Activated naive CD8-positive, alpha-beta T cell treated with anti-CD3 and anti-CD28 coated beads, Interleukin-2, amount 10 ng/mL, durations not matched to agents 7 days and 5 days (primary cell): ENCODE measurements at regions not wholly inside any gene's neighbourhood (a gene's known extent, or its start where the extent isn't known, plus 50 kb on each side); places are given as distances from the start of the nearest gene placed in this dataset.

Source experiments
- ATAC-seq: fragments of 150-1000 bp; cut with Tn5 transposase; one replicate; pipeline ENCODE4 v1.10.0; 2021; ENCODE audit warnings: low read depth, moderate library complexity
- POLR2A ChIA-PET: fragments of 350-600 bp; sonication (Branson Sonifier 250); formaldehyde crosslinking; loops from one replicate; lab custom pipeline; 2021; ENCODE audit warnings: antibody characterized with exemption; lab: Charles Lee
- DNase-seq: peaks from one replicate; pipeline ENCODE4 v3.0.0; 2021
- H3K27ac Mint-ChIP-seq: one replicate; pipeline ENCODE4 v1.8.0; 2022; ENCODE audit warnings: mild to moderate bottlenecking, mixed read lengths
- H3K27me3 Mint-ChIP-seq: one replicate; pipeline ENCODE4 v1.8.0; 2022; ENCODE audit warnings: mild to moderate bottlenecking, moderate library complexity, mixed read lengths
- H3K36me3 Mint-ChIP-seq: one replicate; pipeline ENCODE4 v1.8.0; 2021; ENCODE audit warnings: mild to moderate bottlenecking, mixed read lengths
- H3K4me1 Mint-ChIP-seq: one replicate; pipeline ENCODE4 v1.8.0; 2021; ENCODE audit warnings: mixed read lengths
- H3K4me3 Mint-ChIP-seq: one replicate; pipeline ENCODE4 v1.8.0; 2022; ENCODE audit warnings: mild to moderate bottlenecking, moderate library complexity, mixed read lengths
- H3K9me3 Mint-ChIP-seq: one replicate; pipeline ENCODE4 v1.8.0; 2021; ENCODE audit warnings: mixed read lengths

DNA sequence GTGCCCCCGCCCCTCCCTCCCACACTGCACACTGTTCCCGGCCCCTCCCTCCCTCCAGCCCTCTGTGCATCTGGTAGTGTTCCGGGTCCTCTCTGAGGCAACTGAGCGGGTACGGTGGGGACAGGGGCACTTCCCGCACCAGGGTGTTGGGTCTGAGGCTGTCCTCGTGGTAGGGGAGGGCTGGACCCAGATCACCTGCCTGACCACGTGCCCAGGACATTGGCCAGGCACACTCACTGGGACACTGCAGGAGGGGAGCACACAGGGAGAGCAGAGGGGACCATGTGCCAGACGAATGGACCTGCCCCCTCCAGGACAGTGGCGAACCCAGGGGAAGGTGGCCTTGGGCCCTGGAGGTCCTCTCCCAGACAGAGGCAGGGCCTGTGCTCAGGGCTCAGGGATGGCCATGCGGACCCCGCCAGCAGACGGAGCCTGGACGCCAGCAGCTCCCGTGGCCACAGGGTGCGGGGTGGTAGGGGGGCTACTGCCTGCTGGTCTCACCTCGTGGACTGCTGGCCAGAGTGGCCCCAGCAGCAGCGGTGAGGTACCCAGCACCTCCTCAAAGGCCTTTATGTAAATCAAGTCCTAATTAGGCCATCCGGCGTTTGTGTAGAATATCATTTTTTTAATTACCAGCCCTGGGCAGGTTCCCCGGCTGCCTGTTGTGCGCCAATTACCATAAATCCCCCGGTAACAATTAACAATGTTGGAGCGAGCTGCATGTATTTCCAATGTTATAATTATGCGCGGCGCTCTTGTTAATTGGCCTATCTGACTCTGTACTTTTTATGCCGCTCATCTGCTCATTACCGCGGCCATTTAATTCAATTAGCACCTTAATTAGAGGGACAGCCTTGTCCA is 106.9 kb downstream of the FAM53A start:
- Mint-ChIP-seq H3K36me3 (no peaks in the 10 kb centered on the region), H3K4me3 (no peak overlapping the region), H3K9me3 (no peaks in the 10 kb centered on the region), H3K27ac (no peak overlapping the region), H3K4me1 (peaks cover 4% of the 10 kb centered on the region), H3K27me3 (peaks cover 3% of the 10 kb centered on the region)
- POLR2A ChIA-PET: no interaction called here
- ATAC-seq (no peak), DNase-seq (no peak)

DNA sequence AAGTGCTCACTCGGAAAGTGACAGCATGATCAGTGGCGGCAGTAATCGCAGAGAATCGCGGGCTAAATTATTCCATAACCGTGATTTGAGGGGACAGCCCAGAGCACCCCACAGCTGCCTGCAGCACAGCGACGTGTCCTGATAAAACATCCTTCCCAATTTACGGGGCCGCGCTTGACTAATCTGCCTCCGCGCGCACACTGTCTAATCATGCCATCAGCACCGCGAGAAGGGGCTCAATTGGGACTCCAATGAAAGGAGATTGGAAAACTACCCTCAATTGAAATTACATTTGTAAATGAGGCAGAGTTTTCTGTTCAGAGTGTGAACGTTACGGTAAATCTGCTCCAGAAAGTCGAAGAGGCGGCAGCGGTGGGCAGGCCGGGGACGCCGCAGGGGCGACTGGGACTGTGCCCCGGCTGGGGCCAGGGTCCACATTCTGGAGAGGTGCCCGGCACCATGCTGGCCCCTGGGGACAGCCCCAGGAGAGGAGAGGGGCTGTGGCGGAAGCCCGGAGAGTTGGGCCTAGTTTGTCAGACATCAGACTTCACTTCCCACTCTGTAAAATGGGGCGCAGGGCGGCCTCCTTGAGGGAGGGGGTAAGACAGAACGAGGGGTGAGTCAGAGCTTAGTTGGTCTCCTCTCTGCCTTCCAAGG is 107.7 kb downstream of the FAM53A start:
- POLR2A ChIA-PET: no interaction called here
- Mint-ChIP-seq H3K27me3 (peaks cover 3% of the 10 kb centered on the region), H3K27ac (no peak overlapping the region), H3K4me1 (peaks cover 3% of the 10 kb centered on the region), H3K36me3 (no peaks in the 10 kb centered on the region), H3K4me3 (no peak overlapping the region), H3K9me3 (no peaks in the 10 kb centered on the region)
- no peak for ATAC-seq
- DNase-seq: no peak

DNA sequence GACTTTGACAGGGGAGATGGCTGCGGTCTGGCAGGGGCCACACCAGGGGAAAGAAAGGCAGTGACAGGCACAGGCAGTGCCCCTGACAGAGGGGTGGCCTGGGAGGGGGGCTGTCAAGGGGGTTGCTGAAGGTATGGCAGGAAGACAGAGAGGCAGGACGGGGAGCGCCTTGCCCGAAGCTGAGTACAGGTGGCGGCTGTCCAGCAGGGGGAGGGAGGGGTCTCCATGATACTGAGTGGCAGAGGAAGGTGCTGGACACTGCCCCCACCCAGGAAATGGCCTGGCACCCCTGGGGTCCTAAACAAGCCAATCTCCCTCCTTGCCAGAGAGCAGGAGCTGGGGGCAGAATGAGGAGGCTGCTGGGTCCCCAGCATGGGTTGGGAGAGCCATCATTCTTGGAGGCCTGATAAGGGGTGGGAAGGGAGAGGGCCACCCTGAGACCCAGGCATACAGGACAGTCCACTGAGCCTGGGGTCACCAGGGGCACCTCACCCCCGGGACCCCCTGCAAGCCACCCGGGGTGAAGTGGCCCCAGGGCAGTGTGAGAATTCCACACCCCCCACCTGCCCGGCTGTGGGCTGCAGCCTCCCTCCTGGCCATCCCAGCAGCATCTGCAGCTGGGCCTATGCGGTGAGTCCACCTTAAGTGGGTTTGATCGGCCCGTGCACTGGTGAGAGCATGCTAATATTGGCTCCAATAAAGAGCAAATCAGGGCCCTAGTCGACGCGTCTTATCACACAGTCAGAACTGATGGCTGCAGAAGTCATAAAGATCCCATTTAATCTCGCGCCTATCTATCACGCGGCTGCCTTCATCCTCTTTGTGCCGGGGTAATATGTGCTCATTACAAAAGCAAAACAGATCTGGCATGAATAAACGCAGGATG is 108.5 kb downstream of the FAM53A start:
- H3K4me3 Mint-ChIP-seq: no peak overlapping the region
- ATAC-seq (no peak), DNase-seq (no peak)
- no peak overlapping the region for H3K27ac Mint-ChIP-seq
- peaks cover 3% of the 10 kb centered on the region for H3K27me3 Mint-ChIP-seq
- no peaks in the 10 kb centered on the region for H3K36me3 Mint-ChIP-seq
- POLR2A ChIA-PET: no interaction called here
- H3K9me3 Mint-ChIP-seq: no peaks in the 10 kb centered on the region
- H3K4me1 Mint-ChIP-seq: no peaks in the 10 kb centered on the region

DNA sequence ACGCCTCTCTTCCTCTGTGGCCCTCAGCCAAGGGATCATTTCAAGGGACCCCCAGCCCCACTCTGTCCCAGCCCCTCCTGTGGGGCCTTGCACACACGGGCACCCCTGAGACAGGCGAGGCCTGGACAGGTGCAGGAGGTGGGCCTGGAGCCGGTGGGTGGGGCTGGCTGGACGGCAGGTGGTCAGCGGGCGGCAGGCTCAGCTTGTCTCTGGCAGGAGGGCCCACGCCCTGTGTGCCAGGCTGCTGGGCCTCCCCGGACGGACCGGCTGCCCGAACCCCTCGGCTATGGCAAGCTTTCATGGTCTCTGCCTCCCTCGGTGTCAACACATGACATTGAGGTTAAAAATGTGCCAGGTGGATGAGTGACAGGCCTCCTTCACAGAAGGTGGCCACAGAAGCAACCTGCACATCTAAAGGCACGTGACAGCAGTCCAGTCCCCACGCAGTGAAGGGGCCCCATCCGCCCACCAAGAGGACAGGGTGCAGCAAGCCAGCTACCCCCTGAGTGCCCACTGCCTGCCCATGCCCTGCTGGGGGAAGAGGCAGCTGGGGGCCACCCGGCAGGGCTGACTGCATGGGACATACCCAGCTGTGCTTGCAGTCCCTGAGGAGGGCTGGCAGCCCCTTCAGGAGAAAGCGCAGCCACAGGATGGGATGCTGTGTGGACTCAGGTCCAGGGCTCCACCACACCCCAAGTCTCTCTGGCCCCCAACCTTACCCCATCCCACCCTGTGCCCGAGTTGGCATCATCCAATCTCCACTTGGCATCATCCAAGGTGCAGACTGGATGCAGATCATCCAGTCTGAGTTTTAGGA is 109.3 kb downstream of the FAM53A start:
- no peaks in the 10 kb centered on the region for H3K36me3 Mint-ChIP-seq
- H3K9me3 Mint-ChIP-seq: no peaks in the 10 kb centered on the region
- POLR2A ChIA-PET: no interaction called here
- ATAC-seq (no peak), DNase-seq (no peak)
- H3K27ac Mint-ChIP-seq: no peak overlapping the region
- H3K27me3 Mint-ChIP-seq: peaks cover 3% of the 10 kb centered on the region
- H3K4me1 Mint-ChIP-seq: no peaks in the 10 kb centered on the region
- H3K4me3 Mint-ChIP-seq: no peak overlapping the region

DNA sequence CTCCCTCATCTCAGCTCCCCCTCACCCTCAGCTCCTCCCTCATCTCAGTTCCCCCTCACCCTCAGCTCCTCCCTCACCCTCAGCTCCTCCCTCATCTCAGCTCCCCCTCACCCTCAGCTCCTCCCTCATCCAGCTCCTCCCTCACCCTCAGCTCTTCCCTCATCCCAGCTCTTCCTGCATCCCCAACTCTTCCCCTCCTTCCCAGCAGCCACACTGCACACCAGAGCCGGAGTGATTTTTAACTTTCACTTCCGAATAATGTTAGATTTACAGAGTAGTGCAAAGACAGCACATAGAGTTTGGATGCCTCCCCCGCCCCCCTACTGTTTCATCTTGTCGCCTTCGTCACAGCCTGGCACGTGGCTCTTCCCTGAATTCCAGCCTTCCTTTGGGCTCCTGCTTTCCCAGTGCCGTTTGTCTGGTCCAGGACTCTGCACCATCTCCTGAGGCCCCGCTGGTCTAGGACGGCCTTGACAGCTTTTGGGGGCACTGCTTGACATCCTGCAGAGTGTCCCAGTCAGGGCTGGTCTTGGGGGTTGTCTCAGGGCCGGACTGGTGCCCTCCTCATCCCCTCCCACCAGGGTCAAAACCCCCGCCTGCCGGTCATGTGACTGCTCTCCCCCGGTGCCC is 110.2 kb downstream of the FAM53A start:
- POLR2A ChIA-PET: no interaction called here

DNA sequence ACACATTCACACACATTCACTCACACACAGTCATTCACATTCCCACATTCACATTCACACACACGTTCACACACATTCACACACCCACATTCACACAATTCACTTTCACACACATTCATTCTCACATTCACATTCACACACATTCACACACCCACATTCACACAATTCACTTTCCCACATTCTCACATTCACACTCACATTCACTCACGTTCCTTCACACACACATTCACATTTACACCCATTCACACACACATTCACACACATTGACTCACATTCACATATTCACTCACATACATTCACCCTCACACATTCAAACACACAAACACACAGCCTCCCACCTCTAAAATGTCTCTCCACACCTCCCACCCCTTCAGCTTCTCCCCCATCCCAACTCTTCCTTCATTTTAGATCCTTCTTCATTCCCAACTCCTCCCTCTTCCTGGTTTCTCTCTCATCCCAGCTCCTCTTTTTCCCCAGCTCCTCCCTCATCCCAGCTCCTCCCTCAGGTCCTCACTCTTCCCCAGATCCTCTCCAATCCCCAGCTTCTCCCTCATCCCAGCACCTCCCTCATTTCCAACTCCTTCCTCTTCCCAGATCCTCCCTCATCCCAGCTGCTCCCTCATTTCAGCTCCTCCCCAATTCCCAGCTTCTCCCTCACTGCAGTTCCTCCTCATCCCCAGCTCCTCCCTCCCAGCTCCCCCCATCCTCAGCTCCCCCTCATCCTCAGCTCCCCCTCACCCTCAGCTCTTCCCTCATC is 111.0 kb downstream of the FAM53A start:
- DNase-seq (no peak), ATAC-seq (no peak)
- Mint-ChIP-seq H3K4me3 (no peak overlapping the region), H3K36me3 (no peaks in the 10 kb centered on the region), H3K27me3 (peaks cover 3% of the 10 kb centered on the region), H3K4me1 (no peaks in the 10 kb centered on the region), H3K9me3 (no peaks in the 10 kb centered on the region), H3K27ac (peak overlapping the region; percentile 2)
- POLR2A ChIA-PET: interaction anchor here (0.5 kb wide), 1 partner anchor 795 kb away, joined by 3 read pairs; no protein-coding TSS in a partner anchor

More for the DNA sequence above, 110.2 kb downstream of the FAM53A start:
- DNase-seq (no peak), ATAC-seq (no peak)
- Mint-ChIP-seq H3K27ac (no peak overlapping the region), H3K9me3 (no peaks in the 10 kb centered on the region), H3K27me3 (peaks cover 3% of the 10 kb centered on the region), H3K36me3 (no peaks in the 10 kb centered on the region), H3K4me1 (no peaks in the 10 kb centered on the region), H3K4me3 (no peak overlapping the region)

DNA sequence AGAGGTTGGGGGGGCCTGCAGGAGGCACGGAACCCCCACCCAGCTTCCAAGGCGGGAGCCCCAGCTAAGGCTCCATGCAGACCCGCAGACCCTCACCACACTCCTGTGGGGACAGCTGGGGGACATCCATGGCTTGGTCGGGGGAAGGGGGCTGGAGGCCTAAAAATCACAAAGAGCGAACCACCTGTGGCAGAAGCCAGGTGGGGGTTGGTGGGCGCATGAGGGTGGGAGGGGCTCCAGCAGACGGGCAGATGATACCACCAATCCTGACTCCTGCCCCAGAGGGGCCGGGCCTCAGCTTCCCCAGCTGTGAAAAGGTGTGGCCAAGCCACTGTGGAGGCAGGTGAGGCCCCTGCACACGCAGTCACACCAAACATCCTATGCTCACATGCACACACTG is 111.6 kb downstream of the FAM53A start:
- DNase-seq (no peak), ATAC-seq (no peak)
- POLR2A ChIA-PET: no interaction called here
- H3K36me3 Mint-ChIP-seq: no peaks in the 10 kb centered on the region
- H3K9me3 Mint-ChIP-seq: no peaks in the 10 kb centered on the region
- H3K4me1 Mint-ChIP-seq: no peaks in the 10 kb centered on the region
- H3K27me3 Mint-ChIP-seq: peaks cover 3% of the 10 kb centered on the region
- H3K4me3 Mint-ChIP-seq: no peak overlapping the region
- H3K27ac Mint-ChIP-seq: no peak overlapping the region

DNA sequence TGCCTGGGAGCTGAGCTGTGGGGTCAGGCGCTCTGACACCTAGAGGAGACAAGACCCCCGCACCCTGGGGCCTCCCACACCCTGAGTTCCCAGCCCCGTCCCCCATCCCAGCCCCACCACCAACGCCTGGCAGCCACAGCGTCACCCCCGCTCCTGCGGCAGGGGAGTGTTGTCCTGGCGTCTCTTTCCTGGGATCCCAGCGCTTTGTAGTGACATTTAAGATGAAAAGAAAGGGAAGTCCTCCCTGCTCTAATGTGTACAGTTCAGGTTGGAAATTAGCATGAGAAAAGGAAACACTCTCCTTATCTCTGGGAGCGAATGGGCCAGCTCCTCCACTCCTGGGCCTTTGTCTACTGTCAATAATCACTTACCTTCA is 112.1 kb downstream of the FAM53A start:
- peaks cover 3% of the 10 kb centered on the region for H3K27me3 Mint-ChIP-seq
- DNase-seq: no peak
- POLR2A ChIA-PET: no interaction called here
- H3K27ac Mint-ChIP-seq: no peak overlapping the region
- ATAC-seq: no peak
- no peaks in the 10 kb centered on the region for H3K9me3 Mint-ChIP-seq
- no peaks in the 10 kb centered on the region for H3K4me1 Mint-ChIP-seq
- no peak overlapping the region for H3K4me3 Mint-ChIP-seq
- no peaks in the 10 kb centered on the region for H3K36me3 Mint-ChIP-seq

DNA sequence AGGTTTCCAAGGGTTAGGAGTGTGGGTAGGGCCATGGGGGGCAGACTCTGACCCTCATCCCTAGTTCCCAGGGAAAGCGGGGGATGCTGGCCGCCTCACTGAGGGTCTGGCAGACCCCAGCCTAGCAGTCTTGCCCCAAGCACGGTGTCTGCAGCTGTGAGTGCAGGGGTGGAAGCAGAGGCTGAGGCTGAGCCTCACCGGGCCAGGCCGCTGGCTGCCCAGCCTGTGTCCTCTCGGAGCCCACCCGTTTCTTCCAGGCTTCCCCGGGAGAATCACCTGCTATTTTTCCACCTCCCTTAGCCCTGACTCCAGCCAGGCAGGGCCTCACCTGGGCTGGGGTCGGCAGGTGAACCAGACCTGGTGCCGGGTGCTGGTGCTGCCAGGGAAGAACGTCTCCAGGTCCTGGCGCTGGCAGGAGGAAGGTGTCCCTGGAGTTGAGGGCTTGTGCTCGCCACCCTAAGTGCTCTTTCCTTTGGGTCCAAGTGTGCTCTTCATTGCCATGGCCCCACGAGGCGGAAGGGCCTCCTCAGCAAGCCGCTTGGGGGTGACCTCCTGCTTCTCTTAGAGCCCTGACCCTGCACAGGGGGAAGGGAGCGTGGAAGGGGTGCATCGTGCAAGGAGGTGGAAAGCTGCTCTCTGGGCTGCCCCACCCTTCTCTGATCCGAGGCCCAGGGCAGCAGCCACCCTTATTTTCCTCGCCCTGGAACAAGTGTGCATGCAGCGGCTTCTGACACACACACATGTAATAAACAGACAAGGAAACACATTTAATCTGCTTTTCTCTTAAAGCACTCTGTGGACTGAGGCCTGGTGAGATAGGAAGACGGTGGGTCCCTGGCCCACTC is 112.7 kb downstream of the FAM53A start:
- POLR2A ChIA-PET: no interaction called here
- no peak overlapping the region for H3K4me3 Mint-ChIP-seq
- H3K36me3 Mint-ChIP-seq: no peaks in the 10 kb centered on the region
- H3K9me3 Mint-ChIP-seq: no peaks in the 10 kb centered on the region
- ATAC-seq (no peak), DNase-seq (no peak)
- no peak overlapping the region for H3K27ac Mint-ChIP-seq
- H3K4me1 Mint-ChIP-seq: no peaks in the 10 kb centered on the region
- peaks cover 3% of the 10 kb centered on the region for H3K27me3 Mint-ChIP-seq

DNA sequence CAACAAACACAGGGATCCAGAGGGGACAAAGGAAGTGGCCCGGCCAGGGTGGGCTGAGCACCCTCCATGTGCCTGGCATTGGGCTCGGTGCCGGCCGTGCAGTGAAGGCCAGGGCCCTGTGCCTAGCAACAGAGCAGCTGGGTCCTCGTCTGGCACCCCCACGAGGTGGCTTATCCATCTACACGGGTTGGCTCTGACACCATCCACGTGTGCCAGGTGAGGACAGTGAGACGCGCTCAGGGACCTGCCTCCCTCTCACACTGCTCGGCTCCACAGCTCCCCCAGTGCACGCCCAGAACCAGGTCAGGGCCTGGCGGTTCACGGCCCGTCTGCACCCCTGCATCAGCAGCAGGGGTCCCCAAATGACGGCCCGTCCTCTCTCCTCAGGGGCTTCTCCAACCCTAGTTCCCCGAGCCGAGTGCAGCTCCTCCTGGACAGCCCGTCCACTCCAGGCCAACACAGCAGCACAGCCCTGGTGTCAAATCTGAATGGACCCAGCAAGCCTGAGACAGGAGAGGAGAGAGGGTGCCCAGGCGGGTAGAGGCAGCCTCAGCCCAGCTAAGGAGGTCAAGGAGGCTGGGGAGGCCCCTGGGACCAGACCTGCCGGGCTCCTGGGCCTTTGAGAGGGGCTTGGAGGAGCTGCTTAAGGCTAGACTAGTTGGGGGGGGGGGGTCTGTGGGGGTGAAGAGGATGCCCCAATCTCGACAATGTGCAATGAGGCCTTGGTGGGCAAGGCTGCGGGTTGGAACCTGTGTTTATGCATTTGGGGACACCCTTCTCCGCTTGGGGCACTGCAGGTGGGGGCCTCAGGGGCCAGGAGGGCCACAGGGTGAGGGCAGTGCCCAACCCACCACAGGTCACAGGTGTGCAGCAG is 113.6 kb downstream of the FAM53A start:
- POLR2A ChIA-PET: no interaction called here
- Mint-ChIP-seq H3K4me1 (no peaks in the 10 kb centered on the region), H3K9me3 (no peaks in the 10 kb centered on the region), H3K36me3 (no peaks in the 10 kb centered on the region), H3K4me3 (no peak overlapping the region), H3K27ac (no peak overlapping the region), H3K27me3 (peaks cover 6% of the 10 kb centered on the region)
- DNase-seq (no peak), ATAC-seq (no peak)
